ENCODE measurements at regions not wholly inside any gene's neighbourhood (a gene's known extent, or its start where the extent isn't known, plus 50 kb on each side); places are given as distances from the start of the nearest gene placed in this dataset.
A peak's percentile ranks its signal among the peaks of the same experiment; 100 is the strongest.
"Not testable (repeated sequence)": the region's sequence is repeated elsewhere in the genome, so short reads cannot be mapped to it uniquely, and the experiment has no call there.

DNA sequence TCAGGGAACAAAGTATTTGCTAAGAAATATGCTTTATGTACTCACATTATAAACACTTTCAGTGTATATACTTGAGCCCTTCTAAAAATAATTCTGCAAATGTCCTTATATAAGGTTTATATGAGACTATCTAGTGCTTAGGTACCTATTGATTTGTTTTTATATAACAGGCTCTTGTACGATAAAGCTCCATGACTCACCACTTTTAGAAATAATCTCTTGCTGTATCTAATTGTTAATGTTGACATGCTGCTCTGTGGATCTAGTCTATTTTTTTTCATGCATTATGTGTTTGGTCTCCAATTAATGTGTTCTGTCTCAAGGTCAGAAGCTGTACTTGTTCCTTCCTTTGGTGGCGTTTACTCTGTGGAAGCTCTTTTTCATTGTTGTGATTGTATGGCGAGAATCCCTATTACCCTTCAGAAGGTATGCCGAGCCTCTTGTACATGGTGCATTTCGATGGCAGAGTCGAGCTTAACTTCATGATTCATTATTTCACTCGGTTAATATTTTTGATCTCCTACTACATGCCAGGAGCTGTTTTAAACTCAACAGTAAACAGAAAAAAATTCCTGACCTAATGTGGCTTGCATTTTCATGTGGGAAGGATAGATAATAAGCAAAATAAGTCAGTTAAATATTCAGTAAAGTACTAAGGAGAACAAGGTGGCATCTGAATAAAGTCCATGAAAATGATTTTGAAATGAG lies 361.6 kb downstream of the COG6 start:
- DNase-seq = no peak
- no peak for ATAC-seq
- intact Hi-C loops (cut with micrococcal nuclease) = no loop called here

DNA sequence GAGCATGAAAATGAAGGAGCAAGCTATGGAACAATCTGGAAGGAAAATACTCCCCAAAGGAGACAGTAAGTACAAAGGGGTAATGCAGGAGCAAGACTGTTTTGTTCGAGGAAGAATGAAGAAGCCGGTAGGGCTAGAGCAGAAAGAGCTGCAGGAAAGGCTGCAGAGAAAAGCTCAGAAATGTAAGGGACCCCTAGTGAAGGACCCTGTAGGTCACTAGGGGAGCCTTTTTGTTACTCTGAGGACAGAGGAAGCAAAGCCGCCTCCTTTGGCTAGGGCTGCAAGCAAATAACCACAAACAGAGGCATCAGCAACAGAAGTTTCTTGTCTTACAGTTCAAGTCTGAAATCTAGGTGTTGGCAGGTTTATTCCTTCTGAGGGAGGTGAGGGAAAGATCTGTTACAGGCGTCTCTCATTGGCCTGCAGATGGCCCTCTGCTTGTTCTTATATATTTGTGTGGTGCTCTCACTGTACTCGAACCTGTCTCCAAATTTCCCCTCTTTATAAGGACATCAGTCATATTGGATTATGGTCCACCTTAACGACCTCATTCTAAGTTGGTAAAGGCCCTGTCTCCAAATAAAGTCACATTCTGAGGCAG lies 362.3 kb downstream of the COG6 start:
- DNase-seq = no peak
- ATAC-seq = no peak
- intact Hi-C loops (cut with micrococcal nuclease) = no loop called here

DNA sequence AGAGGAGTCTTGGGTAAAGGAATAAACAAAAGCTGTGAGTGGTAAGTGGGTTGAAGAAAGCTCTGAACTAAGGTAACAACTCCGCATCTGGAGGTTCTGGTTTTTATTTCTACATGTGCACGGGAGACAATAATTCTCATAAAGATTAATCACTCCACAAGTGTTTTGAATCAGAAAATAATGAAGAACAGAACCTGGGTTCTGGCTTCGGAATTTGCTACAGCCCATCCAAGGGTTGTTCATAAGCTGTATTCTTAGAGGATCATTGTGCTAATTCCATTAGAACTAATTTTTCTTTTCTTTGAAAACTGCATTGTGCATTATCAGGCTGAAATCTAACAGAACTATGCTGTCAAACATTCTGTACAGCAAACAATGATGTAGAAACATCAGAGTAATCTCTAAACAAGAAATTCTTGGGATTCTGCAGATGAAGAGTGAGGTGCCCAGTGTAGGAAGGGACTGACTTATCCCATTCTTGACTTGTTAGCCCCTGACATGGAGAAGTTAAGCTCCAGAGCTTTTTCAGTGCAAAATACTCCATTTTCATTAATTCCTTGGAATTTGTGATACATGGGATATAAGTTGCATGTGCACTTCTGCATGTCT lies 368.2 kb downstream of the COG6 start:
- ATAC-seq (no peak), DNase-seq (no peak)
- intact Hi-C loops (cut with micrococcal nuclease) = no loop called here

DNA sequence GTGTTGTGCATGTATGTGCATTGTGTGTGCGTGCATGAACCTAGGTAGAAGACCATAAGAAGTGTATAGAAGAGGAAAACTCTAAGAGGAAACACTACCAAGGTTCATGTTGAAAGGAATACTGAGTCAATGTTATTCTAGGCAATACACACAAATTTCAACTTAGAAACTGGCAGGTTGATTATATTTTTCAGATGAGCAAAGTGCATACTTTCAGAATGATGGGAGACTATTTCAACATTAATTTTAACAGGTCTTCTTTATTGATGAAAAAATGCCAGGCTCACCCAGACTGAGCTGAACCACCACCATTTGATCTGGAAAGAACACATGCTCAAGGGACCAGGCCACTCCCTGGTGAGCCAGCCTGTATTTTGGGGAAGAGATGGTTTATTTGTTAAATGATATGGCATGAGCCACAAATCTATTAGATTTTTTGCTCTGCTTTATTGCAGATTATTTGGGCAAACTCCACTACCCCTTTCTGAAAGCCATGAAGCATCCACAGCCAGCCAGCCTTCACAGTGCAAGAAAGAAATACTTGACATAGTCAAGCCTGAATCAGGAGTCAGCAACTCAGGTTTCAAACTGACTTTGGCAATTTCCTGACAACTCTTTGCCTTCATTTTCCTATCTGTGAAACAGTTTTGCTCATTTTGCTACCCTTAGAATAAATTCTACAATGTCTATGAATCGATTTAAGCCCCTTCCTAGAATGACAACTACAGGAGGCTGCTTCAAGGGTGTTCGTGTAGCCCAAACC lies 368.9 kb downstream of the COG6 start:
- intact Hi-C loops (cut with micrococcal nuclease) = no loop called here
- DNase-seq = no peak
- ATAC-seq = peak; percentile 18

DNA sequence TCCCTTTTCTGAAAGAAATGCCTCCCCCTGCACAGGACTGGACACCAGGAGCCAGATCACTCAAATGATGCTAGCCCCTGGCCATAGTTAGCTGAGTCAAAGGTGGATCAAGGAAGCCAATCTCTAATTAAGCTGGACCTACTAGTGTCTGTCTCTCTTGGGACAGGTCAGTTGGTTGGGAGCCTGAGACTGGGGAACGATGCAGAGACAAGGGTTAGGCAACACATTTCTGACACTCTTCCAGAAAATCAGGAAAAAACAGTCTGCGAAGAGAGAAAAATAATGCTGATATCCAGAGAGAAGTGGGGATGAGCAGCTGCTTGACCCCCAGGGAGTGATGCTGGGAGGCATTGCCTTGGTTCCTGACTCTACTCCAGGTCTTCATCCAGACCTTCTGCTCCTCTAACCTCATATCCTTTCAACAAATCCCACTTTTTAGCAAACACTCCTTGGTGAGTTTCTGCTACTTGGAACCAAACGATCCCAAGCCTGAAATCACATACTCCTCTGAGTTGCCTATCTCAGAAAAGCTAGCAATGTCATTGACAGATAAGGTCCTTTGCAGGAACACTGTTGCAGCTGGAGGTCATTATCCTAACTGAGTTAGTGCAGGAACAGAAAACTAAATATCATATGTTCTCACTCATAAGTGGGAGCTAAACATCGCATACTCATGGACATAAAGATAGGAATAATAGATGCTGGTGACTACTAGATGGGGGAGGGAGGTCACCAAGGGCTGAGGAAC lies 369.7 kb downstream of the COG6 start:
- intact Hi-C loops (cut with micrococcal nuclease) = no loop called here
- DNase-seq (peak; percentile 29), ATAC-seq (peak; percentile 82)

DNA sequence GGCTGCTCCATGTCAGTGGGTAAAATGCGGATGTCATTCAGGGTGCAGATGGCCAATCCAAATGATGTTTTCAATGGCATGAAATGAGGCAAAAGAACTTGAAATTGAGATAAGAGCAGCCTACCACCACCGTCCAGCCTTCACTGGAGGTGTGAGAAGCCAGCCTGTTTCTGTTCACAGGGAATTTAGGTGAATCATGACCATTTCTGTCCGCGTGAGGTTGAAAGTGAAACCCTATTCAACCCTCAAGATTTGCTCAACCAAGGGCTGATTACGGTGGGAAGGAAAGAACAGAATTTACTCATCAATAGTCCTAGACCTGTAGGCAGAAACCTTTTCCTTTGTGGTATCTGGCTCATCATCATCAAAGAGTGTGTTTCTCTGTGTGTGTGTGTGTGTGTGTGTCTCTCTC lies 370.7 kb downstream of the COG6 start:
- ATAC-seq (no peak), DNase-seq (no peak)
- intact Hi-C loops (cut with micrococcal nuclease) = no loop called here

DNA sequence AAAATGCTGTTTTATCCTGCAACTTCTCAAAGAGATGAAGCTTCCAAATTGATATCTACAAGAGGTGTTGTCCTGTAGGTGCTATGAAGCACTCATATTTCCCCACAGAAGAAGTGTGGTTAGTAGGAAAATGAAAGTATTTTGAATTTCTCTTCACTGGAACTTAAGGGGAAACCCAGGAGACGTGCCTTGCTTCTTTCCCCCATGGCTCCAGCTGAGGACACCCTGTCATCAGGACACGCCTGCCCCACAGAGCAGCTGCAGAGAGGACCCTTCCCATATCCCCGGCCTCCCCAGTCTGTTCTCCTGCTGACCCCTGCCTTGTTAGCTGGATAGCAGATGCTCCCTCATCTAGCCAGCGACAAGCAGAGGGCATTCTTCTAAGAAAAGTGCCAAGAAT lies 371.3 kb downstream of the COG6 start:
- ATAC-seq = no peak
- DNase-seq = no peak
- intact Hi-C loops (cut with micrococcal nuclease) = no loop called here

DNA sequence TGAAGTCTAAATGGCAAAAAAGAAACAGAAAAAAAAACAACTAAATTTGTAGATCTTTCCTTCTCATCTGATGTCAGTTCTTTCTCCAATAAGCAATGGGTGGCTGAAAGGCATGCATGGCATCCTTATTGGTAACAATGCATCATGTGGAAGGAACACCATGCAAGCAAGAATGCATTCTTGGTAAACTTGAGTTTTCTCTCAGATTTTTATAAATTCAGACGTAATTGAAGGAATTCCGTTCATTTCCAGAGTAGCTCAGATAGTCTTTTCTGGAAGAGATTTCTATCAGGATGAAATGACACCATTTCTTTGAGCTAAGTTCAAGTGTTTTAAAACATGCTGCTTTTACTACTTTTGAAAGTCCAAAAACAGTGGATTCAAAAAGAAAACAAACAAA lies 373.0 kb downstream of the COG6 start:
- intact Hi-C loops (cut with micrococcal nuclease) = no loop called here
- ATAC-seq (no peak), DNase-seq (no peak)

DNA sequence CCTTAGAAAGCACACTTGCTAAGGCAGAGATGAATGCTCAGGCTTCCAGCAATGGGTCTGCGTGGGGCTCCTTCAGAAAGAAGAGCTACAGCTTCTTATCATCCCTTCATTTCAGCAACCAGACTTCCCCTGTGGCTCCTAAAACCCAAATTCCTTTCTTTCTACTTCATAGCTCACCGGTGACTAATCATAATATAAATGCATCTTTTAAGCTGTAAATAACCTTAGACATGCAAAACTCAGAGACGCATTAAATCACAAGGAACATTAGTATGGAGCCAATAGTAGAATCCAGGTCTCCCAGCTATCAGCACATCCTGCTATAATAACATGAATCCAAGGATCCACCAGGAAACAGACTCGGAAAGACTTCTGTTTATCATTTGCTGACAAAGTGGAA lies 375.6 kb downstream of the COG6 start:
- intact Hi-C loops (cut with micrococcal nuclease) = no loop called here
- no peak for ATAC-seq
- DNase-seq = no peak

DNA sequence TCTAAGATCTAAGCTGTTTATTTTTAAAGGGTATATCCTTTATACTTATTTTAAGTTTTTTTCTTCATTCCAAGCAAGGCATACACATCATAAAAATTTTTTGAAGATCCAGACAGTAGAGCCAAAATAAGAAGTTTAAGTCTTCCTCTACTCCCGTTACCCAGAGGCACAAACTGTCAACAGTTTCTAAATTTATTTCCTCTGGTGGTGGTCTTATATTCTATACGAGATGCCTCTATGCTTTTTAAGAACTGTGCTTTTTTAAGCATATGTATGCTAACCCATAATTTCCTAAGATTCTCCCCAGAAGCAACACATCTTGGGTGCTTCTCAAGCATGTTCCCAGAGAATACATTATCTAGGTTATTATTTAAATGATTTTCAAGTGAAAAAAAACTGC lies 383.6 kb downstream of the COG6 start:
- intact Hi-C loops (cut with micrococcal nuclease) = no loop called here
- no peak for ATAC-seq
- no peak for DNase-seq

DNA sequence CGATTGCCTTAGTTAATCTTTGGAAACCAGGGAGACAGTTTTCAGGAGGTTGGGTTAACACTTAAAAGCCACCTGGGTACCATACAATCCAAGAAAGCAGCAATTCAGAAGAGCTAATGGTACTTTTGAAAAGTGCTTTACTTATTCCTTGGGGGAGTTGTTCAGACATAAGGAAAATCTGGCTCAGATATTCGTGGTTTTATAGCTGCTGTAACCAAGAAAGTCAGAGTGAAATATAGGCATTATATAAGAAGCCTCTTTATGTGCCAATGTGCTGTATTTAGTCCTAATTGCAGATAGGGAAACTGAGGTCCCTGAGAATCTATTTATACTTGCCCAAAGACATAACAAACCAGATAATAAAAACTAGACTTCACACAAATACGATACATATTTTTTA lies 387.5 kb downstream of the COG6 start:
- intact Hi-C loops (cut with micrococcal nuclease) = no loop called here
- ATAC-seq (no peak), DNase-seq (no peak)

DNA sequence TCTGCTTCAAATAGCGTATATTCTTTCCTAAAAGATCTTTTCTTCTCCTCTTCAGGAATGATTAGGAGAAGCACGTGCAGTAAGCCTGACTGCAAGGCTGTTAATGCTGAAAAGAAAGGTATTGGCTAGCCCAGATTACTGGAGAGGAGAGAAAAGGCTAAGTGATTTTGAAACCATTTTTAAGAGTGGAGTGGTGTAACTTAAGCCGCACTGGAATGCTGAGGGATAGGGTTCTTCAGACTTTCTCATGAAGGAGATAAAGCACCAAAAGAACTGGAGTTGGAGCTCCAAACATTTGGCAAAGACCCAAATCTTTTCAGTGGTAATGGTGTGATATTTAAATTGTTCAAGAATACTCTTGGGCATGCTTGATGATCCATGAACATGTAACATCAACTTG lies 388.3 kb downstream of the COG6 start:
- DNase-seq = no peak
- ATAC-seq = no peak
- intact Hi-C loops (cut with micrococcal nuclease) = no loop called here

DNA sequence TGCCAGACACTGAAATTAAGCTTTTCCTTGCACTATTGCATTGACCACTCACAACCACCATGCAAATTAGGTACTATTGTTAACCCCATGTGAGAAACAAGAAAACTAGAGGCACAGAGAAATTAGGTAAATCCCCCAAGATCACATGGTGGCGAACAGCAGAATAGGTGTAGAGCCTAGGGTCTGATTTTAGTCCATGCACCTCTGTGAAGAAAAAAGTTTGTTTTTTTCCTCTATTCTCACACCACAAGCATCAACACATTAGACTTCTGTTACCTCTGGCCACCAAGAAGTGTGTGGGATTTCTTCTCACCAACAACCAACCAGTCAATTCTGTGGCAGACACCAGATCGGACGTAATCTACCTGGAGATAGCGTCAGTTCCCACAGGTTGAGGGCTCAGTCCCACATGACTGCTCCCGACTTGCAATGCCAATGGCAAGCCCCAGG lies 391.9 kb downstream of the COG6 start:
- DNase-seq (no peak), ATAC-seq (no peak)
- intact Hi-C loops (cut with micrococcal nuclease) = no loop called here

DNA sequence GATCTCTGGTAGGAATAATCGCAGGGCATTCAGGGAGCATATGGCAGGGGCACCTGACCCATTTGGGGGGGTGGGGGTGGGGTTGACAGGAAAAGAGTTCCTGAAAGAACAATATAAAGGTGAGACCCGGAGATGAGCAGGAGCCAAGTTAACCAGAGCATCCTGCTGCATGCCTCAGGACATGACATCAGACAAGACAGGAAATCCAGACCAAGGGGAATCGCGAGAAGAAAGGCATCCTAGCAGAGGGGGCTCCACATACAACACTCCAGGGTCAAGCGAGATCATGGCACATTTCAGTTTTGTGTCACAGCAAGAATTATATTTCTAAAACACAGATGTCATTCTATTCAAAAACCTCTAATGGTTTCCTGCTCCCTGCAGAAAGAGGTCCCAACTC lies 393.1 kb downstream of the COG6 start:
- intact Hi-C loops (cut with micrococcal nuclease) = no loop called here
- DNase-seq = no peak
- no peak for ATAC-seq

DNA sequence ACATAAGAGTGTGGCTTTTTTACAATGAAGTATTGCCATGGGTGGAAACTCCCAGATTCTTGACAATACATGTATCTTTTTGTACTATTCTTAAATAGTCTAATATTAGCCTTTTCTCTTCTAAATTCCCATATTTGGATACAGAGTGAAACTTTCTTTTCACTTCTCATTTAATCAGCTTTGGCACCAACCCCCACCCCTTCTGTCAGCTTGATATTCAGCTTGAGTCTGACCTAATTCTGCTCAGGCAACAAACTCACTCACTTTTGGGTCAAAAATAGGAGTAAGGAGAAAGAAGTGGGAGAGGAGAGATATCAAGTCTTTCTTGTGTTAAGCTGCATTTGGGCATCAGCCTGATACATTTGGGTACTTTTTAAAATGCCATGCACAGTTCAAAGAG lies 397.5 kb downstream of the COG6 start:
- intact Hi-C loops (cut with micrococcal nuclease) = no loop called here
- ATAC-seq = no peak
- no peak for DNase-seq

DNA sequence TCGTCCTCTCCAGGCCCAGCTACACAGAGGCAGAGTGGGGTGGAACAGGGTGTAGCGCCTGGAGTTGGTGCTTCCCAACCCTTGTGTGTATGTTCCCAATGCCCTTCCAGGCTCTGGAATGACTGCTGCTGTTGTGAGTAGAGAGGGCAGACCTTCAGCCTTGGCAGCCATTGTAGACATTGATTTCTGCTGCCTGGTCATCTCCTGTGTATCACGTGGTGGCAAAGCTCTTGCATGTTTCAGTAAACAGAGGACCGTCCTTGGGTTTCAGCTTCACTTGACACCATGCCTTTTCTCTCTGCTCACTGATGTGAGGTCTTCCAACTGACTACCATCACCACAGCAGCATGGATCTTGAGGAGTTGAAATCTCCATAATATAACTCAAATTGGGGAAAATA lies 397.9 kb downstream of the COG6 start:
- intact Hi-C loops (cut with micrococcal nuclease) = no loop called here
- DNase-seq (no peak), ATAC-seq (no peak)

DNA sequence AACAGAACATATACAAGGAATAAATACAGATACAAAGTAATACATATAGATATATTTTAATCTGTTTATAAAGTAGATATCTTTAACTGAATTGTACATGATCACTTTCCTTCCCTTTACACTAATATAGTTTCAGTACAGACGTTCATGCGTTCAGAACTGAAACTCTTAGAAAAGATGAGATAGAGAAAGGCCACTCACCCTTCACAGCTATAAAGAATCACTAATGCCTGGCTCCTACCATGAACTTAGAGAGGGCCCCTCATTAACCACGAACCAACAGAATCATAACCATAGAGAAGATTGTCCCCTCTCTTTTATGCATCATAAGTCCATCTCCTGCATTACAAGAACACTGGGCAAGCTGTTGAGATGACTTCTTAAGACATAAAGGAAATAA lies 399.0 kb downstream of the COG6 start:
- intact Hi-C loops (cut with micrococcal nuclease); ATAC-seq; DNase-seq: not testable (repeated sequence)

DNA sequence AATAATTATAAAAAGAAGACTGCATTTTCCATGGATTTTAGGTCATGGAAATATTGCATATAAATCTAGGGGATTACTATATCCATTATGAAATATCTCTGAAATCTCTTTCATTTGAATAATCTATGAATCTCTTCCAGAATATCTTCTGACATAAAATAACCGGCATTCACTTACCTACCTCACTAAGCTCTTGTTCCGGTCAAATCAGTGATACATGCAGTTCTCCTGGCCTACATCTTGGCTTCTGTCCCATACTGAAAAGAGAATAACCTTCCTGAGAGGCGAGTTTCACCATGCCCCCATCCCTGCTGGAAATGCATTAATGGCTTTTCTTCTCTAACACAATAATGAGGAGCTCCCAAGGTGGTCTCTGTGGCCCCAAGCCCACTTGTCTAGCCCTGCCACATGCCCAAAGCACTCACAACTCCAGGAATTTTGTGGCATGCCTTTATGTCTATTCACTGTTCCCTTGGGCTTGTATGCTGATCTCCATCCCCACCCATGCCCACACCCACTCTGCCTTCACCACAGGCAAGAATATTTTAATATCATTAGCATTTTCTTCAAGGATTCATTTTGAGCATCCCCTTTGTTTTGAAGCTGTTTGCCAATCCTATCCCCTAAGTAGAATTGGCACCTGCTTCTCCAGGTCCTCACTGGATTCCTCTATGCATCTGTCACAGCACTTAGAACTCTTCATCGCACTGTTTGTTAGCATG lies 401.6 kb downstream of the COG6 start:
- ATAC-seq = no peak
- intact Hi-C loops (cut with micrococcal nuclease) = no loop called here
- no peak for DNase-seq

DNA sequence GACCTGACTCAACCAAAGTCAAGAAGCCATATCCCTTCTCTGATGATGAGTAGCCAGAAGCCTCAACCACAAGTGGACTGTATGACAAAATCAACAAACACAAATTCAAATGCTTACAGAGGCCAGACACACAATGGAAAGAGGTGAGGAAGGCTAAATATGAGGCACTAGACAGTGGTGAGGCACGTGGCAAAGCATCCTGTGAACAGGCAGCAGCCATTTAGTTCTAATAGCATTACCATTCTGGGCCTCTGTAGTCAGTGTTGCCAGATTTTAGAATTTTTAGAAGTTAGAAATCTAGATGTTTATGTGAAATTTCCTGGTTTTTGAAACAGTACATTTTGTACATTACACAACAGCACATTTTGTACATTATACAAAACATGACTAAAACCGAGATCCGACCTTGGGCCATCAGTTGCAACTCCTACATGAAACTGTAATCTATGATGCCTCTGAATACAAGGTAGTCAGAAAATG lies 403.3 kb downstream of the COG6 start:
- ATAC-seq (no peak), DNase-seq (no peak)

More for the DNA sequence above, 403.3 kb downstream of the COG6 start:
- intact Hi-C loops (cut with micrococcal nuclease) = no loop called here
